SK-N-SH (cell line): ENCODE measurements at regions not wholly inside any gene's neighbourhood (a gene's known extent, or its start where the extent isn't known, plus 50 kb on each side); places are given as distances from the start of the nearest gene placed in this dataset.

Source experiments
- CTCF ChIA-PET: fragments of 300-600, 350-600 bp; formaldehyde crosslinking; extraction: SDS; loops from one replicate; lab custom pipeline; 2021; lab: Yijun Ruan, JAX
- POLR2A ChIA-PET: fragments of 350-600 bp; sonication (Branson Sonifier 250); formaldehyde crosslinking; extraction: SDS; loops from one replicate; lab custom pipeline; 2020; ENCODE audit warnings: antibody characterized with exemption, inconsistent platforms; lab: Yijun Ruan, JAX
- DNase-seq: peaks from one replicate; pipeline ENCODE4 v3.0.0; 2012
- H2AFZ ChIP-seq: fragments of 200-600 bp; sonication (generic); 2 replicates; pipeline ENCODE4 v1.8.1; 2016; ENCODE audit warnings: antibody characterized with exemption, mild to moderate bottlenecking, low read depth
- H3F3A ChIP-seq: fragments of 200-600 bp; sonication (generic); replicated peaks from 2 replicates; pipeline ENCODE3; 2016; ENCODE audit warnings: antibody characterized with exemption, mild to moderate bottlenecking; ENCODE audit not compliant: insufficient read depth
- H3K27ac ChIP-seq, 2 experiments: fragments of 200-500 bp in 1 of 2; fragments of 200-600 bp in 1 of 2; sonication (Bioruptor generic) in 1 of 2; sonication (generic), shearing (Covaris generic) in 1 of 2; 2 replicates each; pipeline versions ENCODE4 v1.5.1 to v1.6.1; 2014 to 2016; ENCODE audit warnings: low read depth in 2 of 2, inconsistent platforms in 1 of 2, low read length in 1 of 2, mild to moderate bottlenecking in 1 of 2, mixed read lengths in 1 of 2
- H3K27me3 ChIP-seq: fragments of 200-600 bp; sonication (generic), shearing (Covaris generic); 2 replicates; pipeline ENCODE4 v1.6.1; 2016; ENCODE audit warnings: mixed run types; ENCODE audit not compliant: insufficient read depth
- H3K36me3 ChIP-seq, 2 experiments: fragments of 200-500 bp in 1 of 2; fragments of 200-600 bp in 1 of 2; sonication (Bioruptor generic) in 1 of 2; sonication (generic) in 1 of 2; replicated peaks in 1 of 2; 2 replicates each; pipeline versions ENCODE3 to v1.5.1; 2014 to 2016; ENCODE audit warnings: low read length in 1 of 2, mild to moderate bottlenecking in 1 of 2; ENCODE audit not compliant: insufficient read depth in 2 of 2, control insufficient read depth in 1 of 2
- H3K4me1 ChIP-seq, 2 experiments: fragments of 200-500 bp in 1 of 2; fragments of 200-600 bp in 1 of 2; sonication (Bioruptor generic) in 1 of 2; sonication (generic), shearing (Covaris generic) in 1 of 2; 2 replicates each; pipeline versions ENCODE4 v1.5.1 to v1.6.1; 2014 to 2016; ENCODE audit warnings: low read depth in 1 of 2, low read length in 1 of 2, mixed run types in 1 of 2; ENCODE audit not compliant: insufficient read depth in 2 of 2, control insufficient read depth in 1 of 2
- H3K4me2 ChIP-seq: fragments of 200-600 bp; sonication (generic), shearing (Covaris generic); 2 replicates; pipeline ENCODE4 v1.6.1; 2017; ENCODE audit warnings: mixed run types
- H3K4me3 ChIP-seq, 2 experiments: fragments of 200-500 bp in 1 of 2; fragments of 200-600 bp in 1 of 2; sonication (Bioruptor generic) in 1 of 2; sonication (generic), shearing (Covaris generic) in 1 of 2; 2 replicates each; pipeline versions ENCODE4 v1.5.1 to v1.8.1; 2014 to 2016; ENCODE audit warnings: low read depth in 2 of 2, inconsistent platforms in 1 of 2, low read length in 1 of 2, mild to moderate bottlenecking in 1 of 2, mixed read lengths in 1 of 2, moderate library complexity in 1 of 2
- H3K79me2 ChIP-seq: fragments of 200-600 bp; sonication (generic); 2 replicates; pipeline ENCODE4 v1.8.1; 2017; ENCODE audit warnings: mild to moderate bottlenecking; ENCODE audit not compliant: insufficient read depth
- H3K9ac ChIP-seq: fragments of 200-600 bp; sonication (generic); 2 replicates; pipeline ENCODE4 v1.6.1; 2017; ENCODE audit warnings: mixed run types
- H3K9me2 ChIP-seq: fragments of 200-600 bp; sonication (generic); 2 replicates; pipeline ENCODE4 v1.6.1; 2017; ENCODE audit warnings: mixed run types
- H3K9me3 ChIP-seq: fragments of 200-600 bp; sonication (generic); 2 replicates; pipeline ENCODE4 v1.6.1; 2017; ENCODE audit warnings: mixed run types, mild to moderate bottlenecking, moderate library complexity
- H4K20me1 ChIP-seq: fragments of 200-600 bp; sonication (generic); 2 replicates; pipeline ENCODE4 v1.6.1; 2017; ENCODE audit warnings: mild to moderate bottlenecking, mixed run types; ENCODE audit not compliant: insufficient read depth
- EZH2phosphoT487 ChIP-seq: fragments of 200-600 bp; sonication (generic); IDR thresholded peaks from 2 replicates; pipeline ENCODE4 v1.6.1; 2017; ENCODE audit warnings: low read depth, mixed run types, mild to moderate bottlenecking, antibody characterized with exemption, moderate library complexity, borderline replicate concordance
- FOSL2 ChIP-seq: IDR thresholded peaks from 2 replicates; pipeline ENCODE4 v1.4.0; 2012; ENCODE audit warnings: low read depth, mild to moderate bottlenecking, moderate library complexity, borderline replicate concordance
- GABPA ChIP-seq: IDR thresholded peaks from 2 replicates; pipeline ENCODE4 v1.4.0; 2012; ENCODE audit warnings: low read depth, mild to moderate bottlenecking
- GATA2 ChIP-seq: sonication (generic); formaldehyde crosslinking; IDR thresholded peaks from 2 replicates; pipeline ENCODE4 v1.5.0; 2020; ENCODE audit warnings: mild to moderate bottlenecking, missing genetic modification reagents
- JUND ChIP-seq: IDR thresholded peaks from 2 replicates; pipeline ENCODE4 v1.4.0; 2012
- NFIC ChIP-seq: IDR thresholded peaks from 2 replicates; pipeline ENCODE4 v1.4.0; 2012; ENCODE audit warnings: borderline replicate concordance
- RAD21 ChIP-seq: IDR thresholded peaks from 2 replicates; pipeline ENCODE4 v1.6.1; 2012; ENCODE audit warnings: mild to moderate bottlenecking, low read length
- USF2 ChIP-seq: fragments of 150-350 bp; IDR thresholded peaks from 2 replicates; pipeline ENCODE4 v1.6.1; 2017; ENCODE audit warnings: antibody characterized with exemption, low read length, low read depth, borderline replicate concordance
- WGBS: methylation state at CpG from one replicate; pipeline ENCODE4 v1.1.6; 2017; ENCODE audit warnings: low lambda C conversion rate; 5-methylcytosine and 5-hydroxymethylcytosine counted together
- TF ChIP-seq, protein P1 (sequence below): IDR thresholded peaks from 2 replicates; pipeline ENCODE4 v1.6.1; 2012; ENCODE audit warnings: mild to moderate bottlenecking, low read depth, low read length, moderate library complexity
- TF ChIP-seq, protein P2 (sequence below): IDR thresholded peaks from 2 replicates; pipeline ENCODE4 v1.4.0; 2012; ENCODE audit warnings: low read depth, borderline replicate concordance
- TF ChIP-seq, protein P3 (sequence below): IDR thresholded peaks from 2 replicates; pipeline ENCODE4 v1.4.0; 2012; ENCODE audit warnings: low read depth, borderline replicate concordance

GRCh38 chr2:122108186-122108585 is 352.7 kb downstream of the TSN start:
- DNase-seq = peak; percentile 27
- H3K9me3 ChIP-seq = no peaks in the 10 kb centered on the region
- TF ChIP-seq, protein P1, sequence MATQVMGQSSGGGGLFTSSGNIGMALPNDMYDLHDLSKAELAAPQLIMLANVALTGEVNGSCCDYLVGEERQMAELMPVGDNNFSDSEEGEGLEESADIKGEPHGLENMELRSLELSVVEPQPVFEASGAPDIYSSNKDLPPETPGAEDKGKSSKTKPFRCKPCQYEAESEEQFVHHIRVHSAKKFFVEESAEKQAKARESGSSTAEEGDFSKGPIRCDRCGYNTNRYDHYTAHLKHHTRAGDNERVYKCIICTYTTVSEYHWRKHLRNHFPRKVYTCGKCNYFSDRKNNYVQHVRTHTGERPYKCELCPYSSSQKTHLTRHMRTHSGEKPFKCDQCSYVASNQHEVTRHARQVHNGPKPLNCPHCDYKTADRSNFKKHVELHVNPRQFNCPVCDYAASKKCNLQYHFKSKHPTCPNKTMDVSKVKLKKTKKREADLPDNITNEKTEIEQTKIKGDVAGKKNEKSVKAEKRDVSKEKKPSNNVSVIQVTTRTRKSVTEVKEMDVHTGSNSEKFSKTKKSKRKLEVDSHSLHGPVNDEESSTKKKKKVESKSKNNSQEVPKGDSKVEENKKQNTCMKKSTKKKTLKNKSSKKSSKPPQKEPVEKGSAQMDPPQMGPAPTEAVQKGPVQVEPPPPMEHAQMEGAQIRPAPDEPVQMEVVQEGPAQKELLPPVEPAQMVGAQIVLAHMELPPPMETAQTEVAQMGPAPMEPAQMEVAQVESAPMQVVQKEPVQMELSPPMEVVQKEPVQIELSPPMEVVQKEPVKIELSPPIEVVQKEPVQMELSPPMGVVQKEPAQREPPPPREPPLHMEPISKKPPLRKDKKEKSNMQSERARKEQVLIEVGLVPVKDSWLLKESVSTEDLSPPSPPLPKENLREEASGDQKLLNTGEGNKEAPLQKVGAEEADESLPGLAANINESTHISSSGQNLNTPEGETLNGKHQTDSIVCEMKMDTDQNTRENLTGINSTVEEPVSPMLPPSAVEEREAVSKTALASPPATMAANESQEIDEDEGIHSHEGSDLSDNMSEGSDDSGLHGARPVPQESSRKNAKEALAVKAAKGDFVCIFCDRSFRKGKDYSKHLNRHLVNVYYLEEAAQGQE = no peak
- TF ChIP-seq, all 33 proteins: peak for 0
- H3K9me2 ChIP-seq = no peaks in the 10 kb centered on the region
- no peak overlapping the region for H3K4me3 ChIP-seq
- CTCF ChIA-PET = no interaction called here
- H2AFZ ChIP-seq = no peak overlapping the region
- no peaks in the 10 kb centered on the region for H3K27me3 ChIP-seq
- no peak overlapping the region for H3K4me2 ChIP-seq
- no peak overlapping the region for H3K9ac ChIP-seq
- H3K36me3 ChIP-seq = no peaks in the 10 kb centered on the region
- H3K27ac ChIP-seq = no peak overlapping the region; a peak in 1 of 4 replicates
- peaks cover 0 to 8% of the 10 kb centered on the region in 2 experiments; a peak in 2 of 4 replicates for H3K4me1 ChIP-seq
- POLR2A ChIA-PET = no interaction called here
- H4K20me1 ChIP-seq = no peaks in the 10 kb centered on the region
- H3K79me2 ChIP-seq = no peaks in the 10 kb centered on the region
- WGBS = 0% methylated on average over 1 of the region's 1 CpG
- no peaks in the 10 kb centered on the region for H3F3A ChIP-seq

- no peaks in the 10 kb centered on the region for H3K9me3 ChIP-seq
- no peak for TF ChIP-seq NFIC
- no peak for TF ChIP-seq RAD21
- TF ChIP-seq, protein P2, sequence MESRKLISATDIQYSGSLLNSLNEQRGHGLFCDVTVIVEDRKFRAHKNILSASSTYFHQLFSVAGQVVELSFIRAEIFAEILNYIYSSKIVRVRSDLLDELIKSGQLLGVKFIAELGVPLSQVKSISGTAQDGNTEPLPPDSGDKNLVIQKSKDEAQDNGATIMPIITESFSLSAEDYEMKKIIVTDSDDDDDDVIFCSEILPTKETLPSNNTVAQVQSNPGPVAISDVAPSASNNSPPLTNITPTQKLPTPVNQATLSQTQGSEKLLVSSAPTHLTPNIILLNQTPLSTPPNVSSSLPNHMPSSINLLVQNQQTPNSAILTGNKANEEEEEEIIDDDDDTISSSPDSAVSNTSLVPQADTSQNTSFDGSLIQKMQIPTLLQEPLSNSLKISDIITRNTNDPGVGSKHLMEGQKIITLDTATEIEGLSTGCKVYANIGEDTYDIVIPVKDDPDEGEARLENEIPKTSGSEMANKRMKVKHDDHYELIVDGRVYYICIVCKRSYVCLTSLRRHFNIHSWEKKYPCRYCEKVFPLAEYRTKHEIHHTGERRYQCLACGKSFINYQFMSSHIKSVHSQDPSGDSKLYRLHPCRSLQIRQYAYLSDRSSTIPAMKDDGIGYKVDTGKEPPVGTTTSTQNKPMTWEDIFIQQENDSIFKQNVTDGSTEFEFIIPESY = no peak
- no peak for TF ChIP-seq JUND
- TF ChIP-seq EZH2phosphoT487 = no peak
- no peak for TF ChIP-seq FOSL2
- TF ChIP-seq, protein P3, sequence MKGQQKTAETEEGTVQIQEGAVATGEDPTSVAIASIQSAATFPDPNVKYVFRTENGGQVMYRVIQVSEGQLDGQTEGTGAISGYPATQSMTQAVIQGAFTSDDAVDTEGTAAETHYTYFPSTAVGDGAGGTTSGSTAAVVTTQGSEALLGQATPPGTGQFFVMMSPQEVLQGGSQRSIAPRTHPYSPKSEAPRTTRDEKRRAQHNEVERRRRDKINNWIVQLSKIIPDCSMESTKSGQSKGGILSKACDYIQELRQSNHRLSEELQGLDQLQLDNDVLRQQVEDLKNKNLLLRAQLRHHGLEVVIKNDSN = no peak
- no peak for TF ChIP-seq USF2
- TF ChIP-seq GATA2 (CRISPR knock-in tag) = no peak
- TF ChIP-seq GABPA = no peak
- TF ChIP-seq, all 33 proteins: peak for 0
- Histone ChIP-seq H3K9ac (no peak overlapping the region), H3K36me3 (no peaks in the 10 kb centered on the region), H3F3A (no peaks in the 10 kb centered on the region), H3K27me3 (no peaks in the 10 kb centered on the region), H4K20me1 (no peaks in the 10 kb centered on the region), H3K4me3 (no peak overlapping the region), H3K27ac (no peak overlapping the region), H3K9me2 (no peaks in the 10 kb centered on the region), H2AFZ (no peak overlapping the region), H3K4me1 (peaks cover 0 to 5% of the 10 kb centered on the region in 2 experiments; a peak in 1 of 4 replicates), H3K79me2 (no peaks in the 10 kb centered on the region), H3K4me2 (no peak overlapping the region)
- 39% methylated on average over 12 of the region's 12 CpGs for WGBS
- ChIA-PET CTCF (interaction anchor here (1.0 kb wide), 1 partner anchor 43 kb away, joined by 3 read pairs; no protein-coding TSS in a partner anchor), POLR2A (no interaction called here)
- DNase-seq = no peak
Observed at GRCh38 chr2:122112216-122113005, 357.0 kb downstream of the TSN start.
